Hepatocyte (in vitro differentiated cells): ENCODE measurements at regions not wholly inside any gene's neighbourhood (a gene's known extent, or its start where the extent isn't known, plus 50 kb on each side); places are given as distances from the start of the nearest gene placed in this dataset.
A peak's percentile ranks its signal among the peaks of the same experiment; 100 is the strongest.

ENCODE experiments used
- DNase-seq: peaks from one replicate; pipeline ENCODE4 v3.0.0-alpha.2; 2016; ENCODE audit warnings: low spot score
- H2AFZ ChIP-seq: fragments of 200-600 bp; sonication (generic); 2 replicates; pipeline ENCODE4 v1.6.0; 2016; ENCODE audit warnings: antibody characterized with exemption, mild to moderate bottlenecking
- H3K27ac ChIP-seq: fragments of 200-600 bp; sonication (generic); 2 replicates; pipeline ENCODE4 v1.5.1; 2016; ENCODE audit warnings: mild to moderate bottlenecking
- H3K27me3 ChIP-seq: fragments of 200-600 bp; sonication (generic); 2 replicates; pipeline ENCODE4 v1.6.1; 2016
- H3K36me3 ChIP-seq: fragments of 200-600 bp; sonication (generic); replicated peaks from 2 replicates; pipeline ENCODE4 v1.5.1; 2016; ENCODE audit warnings: low read depth; ENCODE audit not compliant: insufficient read depth
- H3K4me1 ChIP-seq: fragments of 200-600 bp; sonication (generic); 2 replicates; pipeline ENCODE4 v1.5.1; 2016; ENCODE audit warnings: mild to moderate bottlenecking, moderate library complexity; ENCODE audit not compliant: insufficient read depth
- H3K4me2 ChIP-seq: fragments of 200-600 bp; sonication (generic); 2 replicates; pipeline ENCODE4 v1.6.0; 2016
- H3K4me3 ChIP-seq: fragments of 200-600 bp; sonication (generic); 2 replicates; pipeline ENCODE4 v1.5.1; 2016; ENCODE audit warnings: mild to moderate bottlenecking
- H3K79me2 ChIP-seq: fragments of 200-600 bp; sonication (generic); 2 replicates; pipeline ENCODE4 v1.6.0; 2017; ENCODE audit warnings: mild to moderate bottlenecking
- H3K9me2 ChIP-seq: fragments of 200-600 bp; sonication (generic); replicated peaks from 2 replicates; pipeline ENCODE4 v1.6.0; 2017; ENCODE audit warnings: mild to moderate bottlenecking; ENCODE audit not compliant: insufficient read depth
- H3K9me3 ChIP-seq: fragments of 200-600 bp; sonication (generic); 2 replicates; pipeline ENCODE4 v1.5.1; 2016; ENCODE audit warnings: low read depth, mild to moderate bottlenecking
- H4K20me1 ChIP-seq: fragments of 200-600 bp; sonication (generic); 2 replicates; pipeline ENCODE4 v1.6.0; 2016; ENCODE audit warnings: mild to moderate bottlenecking; ENCODE audit not compliant: insufficient read depth, poor library complexity, severe bottlenecking
- CTCF ChIP-seq: fragments of 200-600 bp; sonication (generic); IDR thresholded peaks from 2 replicates; pipeline ENCODE4 v1.5.1; 2016; ENCODE audit warnings: antibody characterized with exemption, mild to moderate bottlenecking; ENCODE audit not compliant: poor library complexity
- EZH2 ChIP-seq: fragments of 200-600 bp; sonication (generic); IDR thresholded peaks from 2 replicates; pipeline ENCODE4 v1.6.1; 2016; ENCODE audit warnings: antibody characterized with exemption, mild to moderate bottlenecking, borderline replicate concordance
- EZH2phosphoT487 ChIP-seq: fragments of 200-600 bp; sonication (generic); IDR thresholded peaks from one replicate; pipeline ENCODE4 v1.6.1; 2018; ENCODE audit warnings: antibody characterized with exemption, mild to moderate bottlenecking, low read depth, moderate library complexity; ENCODE audit not compliant: unreplicated experiment, severe bottlenecking
- WGBS: methylation state at CpG from one replicate; pipeline ENCODE4 v1.1.6; 2016; ENCODE audit warnings: low lambda C conversion rate; ENCODE audit errors: missing lambda C conversion rate; 5-methylcytosine and 5-hydroxymethylcytosine counted together

GRCh38 chr7:116334555-116334954, 124.2 kb downstream of the TES start:
- Histone ChIP-seq H3K36me3 (no peaks in the 10 kb centered on the region), H3K4me1 (no peaks in the 10 kb centered on the region), H4K20me1 (no peaks in the 10 kb centered on the region), H3K9me2 (no peaks in the 10 kb centered on the region), H3K4me3 (no peak overlapping the region), H3K4me2 (no peak overlapping the region), H3K9me3 (no peaks in the 10 kb centered on the region), H3K79me2 (no peaks in the 10 kb centered on the region), H3K27me3 (no peaks in the 10 kb centered on the region), H3K27ac (no peak overlapping the region), H2AFZ (no peak overlapping the region)
- no peak for DNase-seq
- TF ChIP-seq EZH2 (no peak), CTCF (no peak), EZH2phosphoT487 (no peak)
- 98% methylated on average over 3 of the region's 3 CpGs for WGBS

- H3K9me2 ChIP-seq: no peaks in the 10 kb centered on the region
- H3K27ac ChIP-seq: no peak overlapping the region
- H3K9me3 ChIP-seq: no peaks in the 10 kb centered on the region
- no peaks in the 10 kb centered on the region for H3K79me2 ChIP-seq
- peaks cover 10% of the 10 kb centered on the region for H3K4me1 ChIP-seq
- H3K36me3 ChIP-seq: no peaks in the 10 kb centered on the region
- H3K27me3 ChIP-seq: no peaks in the 10 kb centered on the region
- H3K4me3 ChIP-seq: no peak overlapping the region
- DNase-seq: no peak
- H2AFZ ChIP-seq: no peak overlapping the region
- no peak overlapping the region for H3K4me2 ChIP-seq
- TF ChIP-seq CTCF (no peak), EZH2phosphoT487 (no peak), EZH2 (no peak)
- WGBS: 61% methylated on average over 2 of the region's 2 CpGs
- no peaks in the 10 kb centered on the region for H4K20me1 ChIP-seq
Measured at GRCh38 chr7:116337018-116337417, 126.7 kb downstream of the TES start.

- Histone ChIP-seq H3K4me1 (peaks cover 10% of the 10 kb centered on the region), H3K4me2 (no peak overlapping the region), H3K9me2 (no peaks in the 10 kb centered on the region), H2AFZ (no peak overlapping the region), H3K4me3 (no peak overlapping the region), H3K36me3 (no peaks in the 10 kb centered on the region), H3K27ac (no peak overlapping the region), H4K20me1 (no peaks in the 10 kb centered on the region), H3K9me3 (no peaks in the 10 kb centered on the region), H3K79me2 (no peaks in the 10 kb centered on the region), H3K27me3 (no peaks in the 10 kb centered on the region)
- no peak for DNase-seq
- TF ChIP-seq CTCF: no peak
- no peak for TF ChIP-seq EZH2
- TF ChIP-seq EZH2phosphoT487: no peak
Measured at GRCh38 chr7:116337800-116338199, 127.5 kb downstream of the TES start.

- no peaks in the 10 kb centered on the region for H3K9me2 ChIP-seq
- H3K27me3 ChIP-seq: no peaks in the 10 kb centered on the region
- 32% methylated on average over 3 of the region's 3 CpGs for WGBS
- no peak overlapping the region for H2AFZ ChIP-seq
- no peaks in the 10 kb centered on the region for H3K36me3 ChIP-seq
- peak; percentile 40 for DNase-seq
- no peaks in the 10 kb centered on the region for H3K9me3 ChIP-seq
- no peak overlapping the region for H3K4me3 ChIP-seq
- peak overlapping the region; percentile 3 for H3K27ac ChIP-seq
- no peak overlapping the region for H3K4me2 ChIP-seq
- no peaks in the 10 kb centered on the region for H4K20me1 ChIP-seq
- peaks cover 10% of the 10 kb centered on the region for H3K4me1 ChIP-seq
- no peaks in the 10 kb centered on the region for H3K79me2 ChIP-seq
- TF ChIP-seq EZH2 (no peak), EZH2phosphoT487 (no peak), CTCF (no peak)
Measured at GRCh38 chr7:116339564-116339963, 129.2 kb downstream of the TES start.
